H54 (cell line): ENCODE measurements at regions not wholly inside any gene's neighbourhood (a gene's known extent, or its start where the extent isn't known, plus 50 kb on each side); places are given as distances from the start of the nearest gene placed in this dataset.

Experiments
- DNase-seq: peaks from one replicate; pipeline ENCODE4 v3.0.0; 2011; ENCODE audit warnings: low spot score, mixed read lengths; ENCODE audit not compliant: insufficient read length
- FAIRE-seq: peaks from 3 replicates; lab custom pipeline; 2011; peaks lifted over from hg19 to GRCh38; lab: Jason Lieb, UNC
- POLR2A ChIP-seq: IDR thresholded peaks from 2 replicates; pipeline ENCODE4 v1.6.1; 2011; ENCODE audit warnings: low read depth, mild to moderate bottlenecking, low read length

GRCh38 chr2:107627926-107628325, 198.8 kb upstream of the RGPD4 start:
- no peak for TF ChIP-seq POLR2A
- DNase-seq (no peak), FAIRE-seq (no peak)

- no peak for TF ChIP-seq POLR2A
- DNase-seq (peak; percentile 19), FAIRE-seq (peak; percentile 41)
Observed at GRCh38 chr2:107633580-107634147, 193.0 kb upstream of the RGPD4 start.

- TF ChIP-seq POLR2A = no peak
- FAIRE-seq (no peak), DNase-seq (no peak)
Observed at GRCh38 chr2:107634172-107634571, 192.5 kb upstream of the RGPD4 start.

- DNase-seq (no peak), FAIRE-seq (peak; percentile 97)
- no peak for TF ChIP-seq POLR2A
Observed at GRCh38 chr2:107635883-107636282, 190.8 kb upstream of the RGPD4 start.

- DNase-seq (no peak), FAIRE-seq (no peak)
- TF ChIP-seq POLR2A = no peak
Observed at GRCh38 chr2:107645586-107645985, 181.1 kb upstream of the RGPD4 start.

GRCh38 chr2:107648781-107649404, 177.8 kb upstream of the RGPD4 start:
- TF ChIP-seq POLR2A = no peak
- FAIRE-seq (no peak), DNase-seq (no peak)

- TF ChIP-seq POLR2A = no peak
- DNase-seq (no peak), FAIRE-seq (no peak)
Observed at GRCh38 chr2:107657049-107657448, 169.6 kb upstream of the RGPD4 start.

- TF ChIP-seq POLR2A = no peak
- FAIRE-seq (no peak), DNase-seq (no peak)
Observed at GRCh38 chr2:107663632-107664031, 163.1 kb upstream of the RGPD4 start.

- DNase-seq (no peak), FAIRE-seq (peak; percentile 53)
- TF ChIP-seq POLR2A = no peak
Observed at GRCh38 chr2:107669335-107669734, 157.4 kb upstream of the RGPD4 start.

GRCh38 chr2:107681936-107682335, 144.8 kb upstream of the RGPD4 start:
- FAIRE-seq (no peak), DNase-seq (no peak)
- TF ChIP-seq POLR2A = no peak

- TF ChIP-seq POLR2A = no peak
- no peak for FAIRE-seq
Observed at GRCh38 chr2:107684421-107684820, 142.3 kb upstream of the RGPD4 start.

GRCh38 chr2:107685421-107685986, 141.2 kb upstream of the RGPD4 start:
- FAIRE-seq (no peak), DNase-seq (no peak)
- no peak for TF ChIP-seq POLR2A

More at GRCh38 chr2:107684421-107684820, 142.3 kb upstream of the RGPD4 start:
- no peak for DNase-seq

GRCh38 chr2:107687073-107687472, 139.6 kb upstream of the RGPD4 start:
- FAIRE-seq (no peak), DNase-seq (no peak)
- no peak for TF ChIP-seq POLR2A

- TF ChIP-seq POLR2A = no peak
- FAIRE-seq (no peak), DNase-seq (no peak)
Observed at GRCh38 chr2:107688135-107688534, 138.6 kb upstream of the RGPD4 start.

GRCh38 chr2:107693604-107694003, 133.1 kb upstream of the RGPD4 start:
- FAIRE-seq = no peak

More at GRCh38 chr2:107693604-107694003, 133.1 kb upstream of the RGPD4 start:
- no peak for DNase-seq
- TF ChIP-seq POLR2A = no peak
